ENCODE measurements at regions not wholly inside any gene's neighbourhood (a gene's known extent, or its start where the extent isn't known, plus 50 kb on each side); places are given as distances from the start of the nearest gene placed in this dataset.

GRCh38 chr5:6291961-6292360 lies 86.4 kb downstream of the MED10 start:
- no peak for TF ChIP-seq CTCF (conservative IDR thresholded peaks at IDR 0.05 in 1 of 2, IDR thresholded peaks at IDR 0.05 in 1 of 2; ENCODE audit: low read depth in 1 of 2, low read length in 2 of 2)
- no peak for TF ChIP-seq EZH2 (IDR thresholded peaks at IDR 0.05; ENCODE audit: low read length, missing control alignments)

Data from fibroblast of lung (primary cell).